Stimulated activated naive CD8-positive, alpha-beta T cell treated with anti-CD3 and anti-CD28 coated beads, Interleukin-15, amount 100 ng/mL, for 72 hours (primary cell): ENCODE measurements at regions not wholly inside any gene's neighbourhood (a gene's known extent, or its start where the extent isn't known, plus 50 kb on each side); places are given as distances from the start of the nearest gene placed in this dataset.

ENCODE experiments used
- ATAC-seq: fragments of 150-1000 bp; cut with Tn5 transposase; 2 replicates; pipeline ENCODE4 v1.10.0; 2021; ENCODE audit warnings: mild to moderate bottlenecking, moderate library complexity
- DNase-seq, 2 donors: peaks; one replicate each; pipeline ENCODE4 v3.0.0; 2021 to 2022
- H3K27ac Mint-ChIP-seq, 2 donors: one replicate each; pipeline ENCODE4 v1.8.0; 2022; ENCODE audit warnings: mild to moderate bottlenecking in 2 of 2, mixed read lengths in 2 of 2, moderate library complexity in 2 of 2
- H3K27me3 Mint-ChIP-seq: one replicate; pipeline ENCODE4 v1.8.0; 2022; ENCODE audit warnings: mixed read lengths
- H3K4me1 Mint-ChIP-seq: one replicate; pipeline ENCODE4 v1.8.0; 2022; ENCODE audit warnings: mild to moderate bottlenecking, mixed read lengths
- H3K4me3 Mint-ChIP-seq, 2 donors: one replicate each; pipeline ENCODE4 v1.8.0; 2022; ENCODE audit warnings: mild to moderate bottlenecking in 2 of 2, mixed read lengths in 2 of 2, moderate library complexity in 1 of 2
- H3K9me3 Mint-ChIP-seq, 2 donors: one replicate each; pipeline ENCODE4 v1.8.0; 2022; ENCODE audit warnings: mixed read lengths in 2 of 2

- no peaks in the 10 kb centered on the region for H3K27me3 Mint-ChIP-seq
- DNase-seq (no peak), ATAC-seq (no peak)
- H3K4me3 Mint-ChIP-seq = no peak overlapping the region
- no peaks in the 10 kb centered on the region for H3K4me1 Mint-ChIP-seq
- no peak overlapping the region for H3K27ac Mint-ChIP-seq
- H3K9me3 Mint-ChIP-seq = peaks cover 36 to 49% of the 10 kb centered on the region in 2 donors
These were observed 51.8 kb upstream of the NDUFB4 start for GRCh38 chr3:120544361-120544760.

- DNase-seq (no peak), ATAC-seq (no peak)
- Mint-ChIP-seq H3K27me3 (peaks cover 31% of the 10 kb centered on the region), H3K4me1 (no peaks in the 10 kb centered on the region), H3K27ac (no peak overlapping the region), H3K4me3 (no peak overlapping the region), H3K9me3 (peaks cover 24 to 33% of the 10 kb centered on the region in 2 donors)
These were observed 59.5 kb upstream of the NDUFB4 start for GRCh38 chr3:120536642-120537041.

GRCh38 chr3:120532969-120533368, 63.2 kb upstream of the NDUFB4 start:
- Mint-ChIP-seq H3K4me3 (no peak overlapping the region), H3K27me3 (peaks cover 31% of the 10 kb centered on the region), H3K9me3 (peaks cover 0 to 14% of the 10 kb centered on the region in 2 donors), H3K27ac (peak overlapping the region in 1 of 2 donors; percentile 76), H3K4me1 (no peaks in the 10 kb centered on the region)
- DNase-seq = no peak
- ATAC-seq = no peak

- Mint-ChIP-seq H3K4me3 (no peak overlapping the region), H3K27me3 (peaks cover 13% of the 10 kb centered on the region), H3K9me3 (peaks cover 0 to 4% of the 10 kb centered on the region in 2 donors), H3K27ac (no peak overlapping the region), H3K4me1 (peaks cover 7% of the 10 kb centered on the region)
- DNase-seq (no peak), ATAC-seq (peak; percentile 49)
These were observed 68.0 kb upstream of the NDUFB4 start for GRCh38 chr3:120528163-120528562.

- Mint-ChIP-seq H3K27ac (no peak overlapping the region), H3K4me3 (no peak overlapping the region), H3K4me1 (peaks cover 7% of the 10 kb centered on the region), H3K9me3 (no peaks in the 10 kb centered on the region), H3K27me3 (no peaks in the 10 kb centered on the region)
- ATAC-seq = no peak
- DNase-seq = no peak
These were observed 69.9 kb upstream of the NDUFB4 start for GRCh38 chr3:120526011-120526870.

GRCh38 chr3:120524171-120524923, 71.8 kb upstream of the NDUFB4 start:
- no peaks in the 10 kb centered on the region for H3K27me3 Mint-ChIP-seq
- peaks cover 7% of the 10 kb centered on the region for H3K4me1 Mint-ChIP-seq
- DNase-seq (no peak), ATAC-seq (no peak)
- H3K9me3 Mint-ChIP-seq = no peaks in the 10 kb centered on the region
- H3K27ac Mint-ChIP-seq = no peak overlapping the region
- H3K4me3 Mint-ChIP-seq = no peak overlapping the region

- ATAC-seq = no peak
- DNase-seq = no peak
- H3K27ac Mint-ChIP-seq = no peak overlapping the region
- no peak overlapping the region for H3K4me3 Mint-ChIP-seq
- peaks cover 18% of the 10 kb centered on the region for H3K27me3 Mint-ChIP-seq
- no peaks in the 10 kb centered on the region for H3K9me3 Mint-ChIP-seq
- no peaks in the 10 kb centered on the region for H3K4me1 Mint-ChIP-seq
These were observed 65.3 kb upstream of the FSTL1 start for GRCh38 chr3:120516136-120516535.

GRCh38 chr3:120512655-120513054, 61.9 kb upstream of the FSTL1 start:
- ATAC-seq (no peak), DNase-seq (no peak)
- Mint-ChIP-seq H3K27ac (no peak overlapping the region), H3K4me3 (no peak overlapping the region), H3K9me3 (peaks cover 0 to 4% of the 10 kb centered on the region in 2 donors), H3K4me1 (no peaks in the 10 kb centered on the region), H3K27me3 (peaks cover 28% of the 10 kb centered on the region)

GRCh38 chr3:120506828-120507774, 56.3 kb upstream of the FSTL1 start:
- Mint-ChIP-seq H3K4me3 (no peak overlapping the region), H3K27ac (no peak overlapping the region), H3K4me1 (no peaks in the 10 kb centered on the region), H3K27me3 (peaks cover 37% of the 10 kb centered on the region), H3K9me3 (peaks cover 0 to 4% of the 10 kb centered on the region in 2 donors)
- ATAC-seq (no peak), DNase-seq (no peak)

- Mint-ChIP-seq H3K4me3 (no peak overlapping the region), H3K9me3 (peaks cover 0 to 4% of the 10 kb centered on the region in 2 donors), H3K4me1 (no peaks in the 10 kb centered on the region), H3K27me3 (peaks cover 37% of the 10 kb centered on the region), H3K27ac (no peak overlapping the region)
- no peak for ATAC-seq
- DNase-seq = no peak
These were observed 55.5 kb upstream of the FSTL1 start for GRCh38 chr3:120506076-120506827.

GRCh38 chr3:120503727-120504616, 53.2 kb upstream of the FSTL1 start:
- DNase-seq = no peak
- Mint-ChIP-seq H3K27me3 (peaks cover 32% of the 10 kb centered on the region), H3K4me1 (no peaks in the 10 kb centered on the region), H3K4me3 (no peak overlapping the region), H3K27ac (no peak overlapping the region), H3K9me3 (peaks cover 0 to 1% of the 10 kb centered on the region in 2 donors)
- ATAC-seq = no peak

- Mint-ChIP-seq H3K9me3 (no peaks in the 10 kb centered on the region), H3K4me1 (no peaks in the 10 kb centered on the region), H3K27ac (no peak overlapping the region), H3K4me3 (no peak overlapping the region), H3K27me3 (peaks cover 13% of the 10 kb centered on the region)
- ATAC-seq (no peak), DNase-seq (no peak)
These were observed 51.3 kb upstream of the FSTL1 start for GRCh38 chr3:120502116-120502515.
